BLaER1 (cell line): ENCODE measurements at regions not wholly inside any gene's neighbourhood (a gene's known extent, or its start where the extent isn't known, plus 50 kb on each side); places are given as distances from the start of the nearest gene placed in this dataset.
"Not testable (repeated sequence)": the region's sequence is repeated elsewhere in the genome, so short reads cannot be mapped to it uniquely, and the experiment has no call there.

ENCODE experiments used
- H3K27ac ChIP-seq: shearing (Covaris generic); formaldehyde crosslinking; 2 replicates; pipeline ENCODE4 v1.8.1; 2022
- H3K27me3 ChIP-seq: shearing (Covaris generic); formaldehyde crosslinking; 2 replicates; pipeline ENCODE4 v1.8.1; 2022
- H3K36me3 ChIP-seq: shearing (Covaris generic); formaldehyde crosslinking; 2 replicates; pipeline ENCODE4 v1.8.1; 2022
- H3K4me1 ChIP-seq: shearing (Covaris generic); formaldehyde crosslinking; 2 replicates; pipeline ENCODE4 v1.8.1; 2022
- H3K4me2 ChIP-seq: shearing (Covaris generic); formaldehyde crosslinking; 2 replicates; pipeline ENCODE4 v1.8.1; 2022
- H3K4me3 ChIP-seq: shearing (Covaris generic); formaldehyde crosslinking; 2 replicates; pipeline ENCODE4 v1.8.1; 2022
- H3K9ac ChIP-seq: shearing (Covaris generic); formaldehyde crosslinking; 2 replicates; pipeline ENCODE4 v1.8.1; 2022
- H3K9me3 ChIP-seq: shearing (Covaris generic); formaldehyde crosslinking; 2 replicates; pipeline ENCODE4 v1.8.1; 2022
- H4K20me1 ChIP-seq: shearing (Covaris generic); formaldehyde crosslinking; 2 replicates; pipeline ENCODE4 v1.8.1; 2022

GRCh38 chr9:41251101-41251500 lies 62.0 kb upstream of the ZNG1F start:
- H3K9ac ChIP-seq, H3K36me3 ChIP-seq, H3K4me1 ChIP-seq, H4K20me1 ChIP-seq, H3K27me3 ChIP-seq, H3K4me3 ChIP-seq, H3K4me2 ChIP-seq, H3K27ac ChIP-seq, H3K9me3 ChIP-seq: not testable (repeated sequence)

GRCh38 chr9:41246702-41247101 lies 57.6 kb upstream of the ZNG1F start:
- H3K4me1 ChIP-seq, result not testable (repeated sequence)

More at GRCh38 chr9:41246702-41247101, 57.6 kb upstream of the ZNG1F start:
- not testable (repeated sequence) for H3K36me3 ChIP-seq, H3K27me3 ChIP-seq, H3K9ac ChIP-seq, H3K27ac ChIP-seq, H3K4me3 ChIP-seq, H3K9me3 ChIP-seq, H3K4me2 ChIP-seq, H4K20me1 ChIP-seq
